HS-27A (cell line): ENCODE measurements at regions not wholly inside any gene's neighbourhood (a gene's known extent, or its start where the extent isn't known, plus 50 kb on each side); places are given as distances from the start of the nearest gene placed in this dataset.

Source experiments
- DNase-seq: peaks from one replicate; pipeline ENCODE4 v3.0.0-alpha.2; 2012; ENCODE audit warnings: low read depth, missing footprints

GRCh38 chr17:14946481-14946880, 318.6 kb downstream of the PMP22 start:
- DNase-seq = no peak

DNA sequence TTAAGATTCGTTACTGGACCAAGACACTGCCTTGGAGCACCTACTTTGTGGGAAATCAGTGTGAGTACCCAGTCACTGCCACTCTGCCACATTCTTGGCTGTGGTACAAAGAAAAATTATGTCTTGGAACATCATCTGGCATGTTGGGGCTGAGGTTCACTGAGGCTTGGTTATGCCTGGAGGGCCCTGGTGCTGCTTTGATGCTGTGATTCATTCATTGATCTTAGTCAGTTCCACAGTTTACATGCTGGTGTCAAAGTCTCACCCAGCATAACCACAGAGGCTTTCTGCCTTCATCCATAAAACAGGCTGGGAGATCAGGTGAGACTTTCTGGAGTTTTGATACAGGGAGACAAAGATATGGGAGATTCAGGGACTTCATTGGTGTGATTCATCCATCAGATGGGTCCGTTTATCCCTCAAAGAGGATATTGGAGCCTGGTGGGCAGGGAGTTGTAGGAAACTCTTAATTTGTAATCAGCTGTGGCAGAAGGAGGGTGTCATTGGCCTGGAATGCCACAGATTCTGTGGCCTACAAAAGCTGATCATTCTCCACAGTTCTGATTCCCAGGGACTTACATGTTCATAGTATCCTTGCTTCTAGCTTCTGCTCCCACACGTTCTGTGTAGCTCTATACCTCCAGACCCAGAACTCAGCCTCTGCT, 322.5 kb downstream of the PMP22 start:
- no peak for DNase-seq

GRCh38 chr17:14940938-14941265, 324.2 kb downstream of the PMP22 start:
- DNase-seq = no peak

- DNase-seq = no peak
Measured at GRCh38 chr17:14940108-14940937, 324.8 kb downstream of the PMP22 start.

GRCh38 chr17:14935845-14936485, 329.2 kb downstream of the PMP22 start:
- DNase-seq = no peak

GRCh38 chr17:14935139-14935841, 329.8 kb downstream of the PMP22 start:
- no peak for DNase-seq

DNA sequence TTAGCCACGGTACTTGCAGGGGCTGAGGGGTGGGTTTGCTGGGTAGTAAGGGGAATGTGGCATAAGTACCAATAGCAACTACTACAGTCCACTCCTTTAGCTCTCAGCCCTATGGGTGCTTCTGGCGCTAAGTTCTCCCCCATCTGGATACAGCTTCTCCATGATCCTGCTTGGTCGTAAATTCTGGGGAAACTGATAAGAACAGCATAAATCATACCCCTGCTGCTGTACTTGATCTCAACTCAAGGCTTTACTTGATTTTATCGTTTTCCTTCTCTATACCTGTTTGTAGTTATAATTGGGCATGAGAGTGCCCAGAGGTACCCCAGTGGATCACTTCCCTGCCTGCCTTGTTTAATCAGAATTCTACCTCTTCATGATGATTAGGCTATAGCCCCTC, 331.4 kb downstream of the PMP22 start:
- DNase-seq = no peak

- DNase-seq = peak; percentile 62
Measured at GRCh38 chr17:14926526-14927122, 338.5 kb downstream of the PMP22 start.

DNA sequence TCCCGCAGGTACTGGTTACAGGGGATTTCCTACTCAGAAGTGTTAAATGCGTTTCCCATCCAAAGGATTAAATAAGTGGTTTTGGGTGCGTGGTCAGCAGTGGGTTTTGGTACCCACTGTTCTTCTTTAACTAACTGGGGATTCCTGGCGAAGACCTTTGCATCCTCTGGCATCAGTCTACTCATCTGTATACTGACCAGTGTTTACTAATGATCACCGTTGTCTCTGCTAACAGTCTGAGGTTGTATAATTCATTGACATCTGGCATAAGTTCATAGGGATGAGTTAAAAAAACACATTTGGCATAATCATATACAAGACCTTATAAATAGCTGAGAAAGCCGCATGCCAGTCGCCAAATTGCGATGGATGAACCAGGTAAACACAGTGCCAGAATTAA, 339.1 kb downstream of the PMP22 start:
- no peak for DNase-seq

DNA sequence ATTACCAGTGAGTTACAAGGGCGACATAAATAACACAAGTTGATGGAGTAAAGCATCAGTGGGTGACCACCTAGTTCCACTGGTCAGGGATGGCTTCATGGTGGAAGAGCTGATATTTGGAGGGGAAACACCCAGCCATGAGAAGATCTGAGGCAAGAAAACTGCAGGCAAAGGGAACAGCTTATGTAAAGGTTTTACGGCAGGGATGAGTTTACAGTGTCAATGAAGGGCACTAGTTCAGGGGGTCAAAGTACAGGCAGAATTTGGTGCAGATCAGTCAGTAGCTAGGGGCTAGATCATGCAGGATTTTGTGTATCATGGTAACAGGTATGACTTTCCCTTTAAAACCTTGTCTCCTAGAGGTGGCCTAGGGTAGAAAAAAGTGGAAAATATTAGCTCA, 339.6 kb downstream of the PMP22 start:
- no peak for DNase-seq

DNA sequence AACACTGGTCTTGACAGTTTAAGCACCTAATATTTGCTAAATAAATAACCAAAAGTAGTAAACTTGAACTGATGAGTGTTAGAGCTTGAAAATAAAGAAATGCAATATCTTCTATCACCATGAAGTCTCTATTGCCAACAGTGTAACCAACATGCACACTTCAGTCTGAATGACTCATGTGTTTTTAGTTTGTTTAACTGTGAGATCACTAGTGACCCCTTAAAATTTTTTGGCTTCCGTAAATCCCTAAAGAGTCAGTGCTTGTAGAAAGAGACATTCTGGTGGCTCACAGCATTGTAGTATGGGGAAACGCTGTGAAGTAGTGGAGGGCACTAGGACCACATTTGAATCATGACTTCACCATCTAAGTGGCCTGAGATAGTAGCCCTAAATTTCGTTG, 341.1 kb downstream of the PMP22 start:
- DNase-seq = no peak

GRCh38 chr17:14922411-14922810, 342.7 kb downstream of the PMP22 start:
- no peak for DNase-seq

DNA sequence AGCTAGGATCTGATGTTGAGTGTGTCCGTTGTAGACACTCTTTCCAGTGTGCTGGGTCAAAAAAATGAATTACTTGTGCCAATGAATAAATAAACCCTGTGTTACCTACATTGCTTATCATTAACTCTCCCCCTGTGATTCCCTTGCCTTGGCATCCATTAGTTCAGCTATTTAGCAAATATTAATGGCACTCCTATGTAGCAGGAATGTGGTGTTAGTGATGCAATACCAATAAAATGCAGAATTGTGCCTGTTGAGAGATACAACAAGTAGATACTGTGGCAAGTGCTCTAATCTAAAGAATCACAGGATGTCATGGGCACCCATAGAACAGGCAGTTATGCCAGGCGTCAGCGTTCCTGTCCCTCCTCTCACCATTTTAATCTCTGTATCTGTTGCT, 343.2 kb downstream of the PMP22 start:
- no peak for DNase-seq

GRCh38 chr17:14919631-14920213, 345.4 kb downstream of the PMP22 start:
- DNase-seq = no peak

GRCh38 chr17:14919094-14919493, 346.0 kb downstream of the PMP22 start:
- DNase-seq = no peak

DNA sequence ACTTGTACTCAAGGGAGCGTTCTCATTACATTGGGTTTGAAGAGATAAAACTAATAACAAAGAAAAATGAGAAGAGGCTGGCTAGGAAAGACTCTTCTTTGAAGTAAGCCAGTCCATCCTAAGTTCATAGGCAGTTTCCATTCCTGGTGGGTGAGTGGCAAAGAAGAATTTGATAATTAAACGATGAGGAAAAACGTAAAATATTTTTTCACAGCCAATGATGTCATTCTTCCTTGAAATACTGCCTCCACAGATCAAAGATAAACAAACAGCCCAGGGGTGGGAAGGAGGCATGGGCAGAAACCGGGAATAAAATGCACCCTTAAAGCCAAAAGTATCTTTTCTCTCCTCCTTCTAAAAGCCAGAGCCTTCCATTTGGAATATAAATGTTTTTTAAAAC, 346.6 kb downstream of the PMP22 start:
- DNase-seq = peak; percentile 51

- no peak for DNase-seq
Measured at GRCh38 chr17:14910916-14911315, 354.2 kb downstream of the PMP22 start.

DNA sequence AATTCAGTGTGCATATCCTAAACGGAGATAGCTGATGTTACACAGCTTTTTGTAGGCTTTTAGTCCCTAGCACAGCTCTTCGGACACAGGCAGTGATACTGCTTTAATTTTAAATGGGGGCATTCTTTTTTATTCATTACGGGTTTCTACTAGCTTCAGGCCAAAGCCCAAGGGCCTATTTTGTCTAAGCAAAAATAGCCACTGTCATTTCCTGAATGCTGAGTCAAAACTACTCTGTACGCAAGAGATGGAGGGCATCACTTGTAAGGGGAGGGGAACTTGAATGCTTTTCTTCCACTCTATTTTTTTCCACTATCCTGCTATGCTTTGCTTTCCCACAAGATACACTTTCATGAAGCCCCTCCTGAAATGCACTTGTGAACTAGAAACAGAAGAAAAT, 360.7 kb downstream of the PMP22 start:
- no peak for DNase-seq

DNA sequence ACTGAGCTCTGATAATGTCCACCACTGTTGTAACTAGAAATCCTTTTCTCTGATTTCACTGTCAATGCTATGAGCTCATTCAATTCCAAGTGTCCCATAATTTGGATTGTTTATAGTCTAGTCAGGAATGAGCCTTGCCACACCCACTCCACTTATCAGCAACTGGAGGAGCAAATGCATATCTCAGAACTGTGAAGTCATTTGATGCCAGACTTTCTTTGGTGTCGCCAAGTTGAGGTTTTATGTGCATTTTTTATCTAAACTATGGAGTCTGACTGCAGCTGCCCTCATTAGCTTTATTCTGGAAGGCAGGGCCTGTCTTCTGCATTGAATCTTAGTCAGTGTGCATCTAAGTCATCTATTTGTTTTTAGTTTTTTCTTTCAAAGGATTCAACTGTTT, 361.3 kb downstream of the PMP22 start:
- peak; percentile 81 for DNase-seq

DNA sequence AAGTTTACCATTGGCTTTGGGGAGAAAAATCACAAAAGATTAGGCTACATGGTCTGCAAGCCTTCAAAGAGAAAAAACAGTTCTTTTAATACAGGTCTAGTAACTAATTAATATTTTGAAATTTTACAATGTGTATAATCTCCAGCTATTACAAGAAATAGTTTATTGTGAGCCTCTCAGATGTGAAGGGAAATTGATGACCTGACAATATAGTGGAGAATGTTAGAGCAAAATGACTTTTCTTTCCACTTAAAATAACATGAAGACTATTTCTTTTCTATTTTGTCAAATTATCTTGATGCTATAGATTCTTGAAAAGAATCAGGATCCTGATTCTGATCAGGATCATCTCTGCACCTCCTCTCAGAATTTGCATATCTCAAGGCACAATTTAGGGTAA, 362.3 kb downstream of the PMP22 start:
- no peak for DNase-seq

- no peak for DNase-seq
Measured at GRCh38 chr17:14902297-14902696, 362.8 kb downstream of the PMP22 start.

DNA sequence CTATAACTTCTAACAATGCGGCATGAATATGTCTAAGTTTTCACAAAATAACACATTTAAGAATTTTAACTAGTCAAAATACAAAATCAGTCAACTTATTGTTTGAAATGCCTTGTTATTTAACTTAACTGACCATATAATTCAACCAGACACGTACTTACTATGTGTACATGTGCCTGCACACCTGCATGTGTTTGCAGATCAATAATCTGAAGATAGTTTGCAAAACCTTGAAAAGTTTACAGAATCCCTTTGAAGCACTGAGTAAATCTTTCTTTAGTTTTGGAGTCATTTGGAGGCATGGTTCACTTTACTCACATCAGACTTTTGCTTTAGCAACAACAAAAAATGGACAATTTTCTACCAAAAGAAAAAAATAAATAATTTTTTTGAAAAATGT, 363.8 kb downstream of the PMP22 start:
- DNase-seq = no peak
